ENCODE measurements at regions not wholly inside any gene's neighbourhood (a gene's known extent, or its start where the extent isn't known, plus 50 kb on each side); places are given as distances from the start of the nearest gene placed in this dataset.
"Not testable (repeated sequence)": the region's sequence is repeated elsewhere in the genome, so short reads cannot be mapped to it uniquely, and the experiment has no call there.

DNA sequence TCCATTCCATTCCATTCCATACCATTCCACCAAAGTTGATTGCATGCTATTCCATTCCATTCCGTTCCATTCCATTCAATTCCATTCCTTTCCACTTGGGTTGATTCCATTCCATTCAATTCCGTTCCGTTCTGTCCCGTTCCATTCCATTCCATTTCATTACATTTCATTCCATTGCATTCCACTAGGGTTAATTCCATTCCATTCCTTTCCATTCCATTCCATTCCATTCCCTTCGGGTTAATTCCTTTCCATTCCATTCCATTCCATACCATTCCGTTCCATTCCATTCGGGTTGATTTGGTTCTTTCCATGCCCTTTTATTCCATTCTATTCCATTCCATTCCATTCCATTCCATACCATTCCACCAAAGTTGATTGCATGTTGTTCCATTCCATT lies 131.9 kb downstream of the CWH43 start:
- DNase-seq = not testable (repeated sequence)

DNA sequence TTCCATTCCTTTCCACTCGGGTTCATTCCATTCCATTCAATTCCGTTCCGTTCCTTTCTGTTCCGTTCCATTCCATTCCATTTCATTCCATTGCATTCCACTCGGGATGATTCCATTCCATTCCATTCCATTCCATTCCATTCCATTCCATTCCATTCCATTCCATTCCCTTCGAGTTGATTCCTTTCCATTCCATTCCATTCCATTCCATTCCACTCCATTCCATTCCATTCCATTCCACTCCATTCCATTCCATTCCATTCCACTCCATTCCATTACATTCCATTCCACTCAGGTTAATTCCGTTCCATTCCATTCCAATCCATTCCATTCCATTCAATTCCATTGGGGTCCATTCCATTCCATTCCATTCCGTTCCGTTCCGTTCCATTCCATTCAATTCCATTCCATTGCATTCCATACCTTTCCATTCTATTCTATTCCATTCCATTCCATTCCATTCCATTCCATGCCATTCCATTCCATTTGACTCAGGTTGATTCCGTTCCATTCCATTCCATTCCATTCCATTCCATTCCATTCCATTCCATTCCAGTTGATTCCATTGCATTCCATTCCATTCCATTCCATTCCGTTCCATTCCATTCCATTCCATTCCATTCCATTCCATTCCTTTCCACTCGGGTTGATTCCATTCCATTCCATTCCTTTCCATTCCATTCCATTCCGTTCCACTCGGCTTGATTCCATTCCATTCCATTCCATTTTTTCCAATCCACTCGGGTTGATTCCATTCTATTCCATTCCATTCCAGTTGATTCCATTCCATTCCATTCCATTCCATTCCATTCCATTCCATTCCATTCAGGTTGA lies 132.5 kb downstream of the CWH43 start:
- not testable (repeated sequence) for DNase-seq

DNA sequence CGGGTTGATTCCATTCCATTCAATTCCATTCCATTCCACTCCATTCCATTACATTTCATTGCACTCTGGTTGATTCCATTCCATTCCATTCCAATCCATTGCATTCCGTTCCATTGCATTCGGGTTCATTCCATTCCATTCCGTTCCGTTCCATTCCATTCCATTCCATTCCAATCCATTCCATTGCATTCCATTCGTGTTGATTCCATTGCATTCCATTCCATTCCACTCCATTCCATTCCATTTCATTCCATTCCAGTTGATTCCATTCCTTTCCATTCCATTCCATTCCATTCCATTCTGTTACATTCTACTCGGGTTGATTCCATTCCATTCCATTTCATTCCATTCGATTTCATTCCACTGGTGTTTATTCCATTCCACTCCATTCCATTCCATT lies 133.3 kb downstream of the CWH43 start:
- not testable (repeated sequence) for DNase-seq

DNA sequence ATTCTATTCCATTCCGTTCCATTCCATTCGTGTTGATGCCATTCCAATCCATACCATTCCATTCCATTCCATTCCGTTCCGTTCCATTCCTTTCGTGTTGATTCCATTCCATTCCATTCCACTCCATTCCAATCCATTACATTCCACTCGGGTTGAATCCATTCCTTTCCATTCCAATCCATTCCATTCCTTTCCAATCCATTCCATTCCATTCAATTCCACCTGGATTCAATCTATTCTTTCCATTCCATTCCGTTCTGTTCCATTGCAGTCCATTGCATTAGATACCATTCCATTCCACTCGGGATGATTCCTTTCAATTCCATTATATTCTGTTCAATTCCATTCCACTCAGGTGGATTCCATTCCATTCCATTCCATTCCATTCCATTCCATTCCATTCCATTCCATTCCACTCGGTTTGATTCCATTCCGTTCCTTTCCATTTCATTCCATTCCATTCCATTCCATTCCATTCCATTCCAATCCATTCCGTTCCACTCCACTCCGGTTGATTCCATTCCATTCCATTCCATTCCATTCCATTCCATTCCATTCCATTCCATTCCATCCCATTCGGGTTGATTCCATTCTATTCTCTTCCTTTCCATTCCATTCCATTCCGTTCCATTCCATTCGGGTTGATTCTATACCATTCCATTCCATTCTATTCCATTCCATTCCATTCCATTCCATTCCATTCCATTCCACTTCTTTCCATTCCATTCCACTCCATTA lies 134.1 kb downstream of the CWH43 start:
- not testable (repeated sequence) for DNase-seq

DNA sequence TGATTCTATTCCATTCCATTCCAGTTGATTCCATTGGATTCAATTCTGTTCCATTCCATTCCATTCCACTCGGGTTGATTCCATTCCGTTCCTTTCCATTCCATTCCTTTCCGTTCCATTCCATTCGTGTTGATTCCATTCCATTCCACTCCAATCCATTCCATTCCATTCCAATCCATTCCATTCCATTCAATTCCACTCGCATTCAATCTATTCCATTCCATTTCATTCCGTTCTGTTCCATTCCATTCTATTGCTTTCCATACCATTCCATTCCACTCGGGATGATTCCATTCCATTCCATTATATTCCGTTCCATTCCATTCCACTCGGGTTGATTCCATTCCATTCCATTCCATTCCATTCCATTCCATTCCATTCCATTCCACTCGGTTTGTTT lies 134.7 kb downstream of the CWH43 start:
- DNase-seq = peak in 1 of 2 donors; percentile 62

DNA sequence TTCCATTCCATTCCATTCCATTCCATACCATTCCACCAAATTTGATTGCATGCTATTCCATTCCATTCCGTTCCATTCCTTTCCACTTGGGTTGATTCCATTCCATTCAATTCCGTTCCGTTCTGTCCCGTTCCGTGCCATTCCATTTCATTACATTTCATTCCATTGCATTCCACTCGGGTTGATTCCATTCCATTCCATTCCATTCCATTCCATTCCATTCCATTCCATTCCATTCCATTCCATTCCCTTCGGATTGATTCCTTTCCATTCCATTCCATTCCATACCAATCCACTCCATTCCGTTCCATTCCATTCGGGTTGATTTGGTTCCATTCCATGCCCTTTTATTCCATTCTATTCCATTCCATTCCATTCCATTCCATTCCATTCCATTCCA lies 140.4 kb downstream of the CWH43 start:
- DNase-seq = not testable (repeated sequence)

DNA sequence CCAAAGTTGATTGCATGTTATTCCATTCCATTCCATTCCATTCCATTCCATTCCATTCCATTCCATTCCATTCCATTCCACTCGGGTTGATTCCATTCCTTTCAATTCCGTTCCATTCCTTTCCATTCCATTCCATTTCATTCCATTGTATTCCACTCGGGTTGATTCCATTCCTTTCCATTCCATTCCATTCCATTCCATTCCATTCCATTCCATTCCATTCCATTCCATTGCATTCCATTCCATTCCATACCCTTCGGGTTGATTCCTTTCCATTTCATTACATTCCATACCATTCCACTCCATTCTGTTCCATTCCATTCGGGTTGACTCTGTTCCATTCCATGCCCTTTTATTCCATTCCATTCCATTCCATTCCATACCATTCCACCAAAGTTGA lies 140.8 kb downstream of the CWH43 start:
- DNase-seq = not testable (repeated sequence)

DNA sequence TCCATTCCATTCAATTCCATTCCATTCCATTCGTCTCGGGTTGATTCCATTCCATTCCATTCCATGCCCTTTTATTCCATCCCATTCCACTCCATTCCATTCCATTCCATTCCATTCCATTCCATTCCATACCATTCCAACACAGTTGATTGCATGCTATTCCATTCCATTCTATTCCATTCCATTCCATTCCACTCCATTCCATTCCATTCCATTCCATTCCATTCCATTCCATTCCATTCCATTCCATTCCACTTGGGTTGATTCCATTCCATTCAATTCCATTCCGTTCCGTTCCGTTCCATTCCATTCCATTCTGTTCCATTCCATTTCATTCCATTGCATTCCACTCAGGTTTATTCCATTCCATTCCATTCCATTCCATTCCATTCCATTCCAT lies 143.3 kb downstream of the CWH43 start:
- not testable (repeated sequence) for DNase-seq

DNA sequence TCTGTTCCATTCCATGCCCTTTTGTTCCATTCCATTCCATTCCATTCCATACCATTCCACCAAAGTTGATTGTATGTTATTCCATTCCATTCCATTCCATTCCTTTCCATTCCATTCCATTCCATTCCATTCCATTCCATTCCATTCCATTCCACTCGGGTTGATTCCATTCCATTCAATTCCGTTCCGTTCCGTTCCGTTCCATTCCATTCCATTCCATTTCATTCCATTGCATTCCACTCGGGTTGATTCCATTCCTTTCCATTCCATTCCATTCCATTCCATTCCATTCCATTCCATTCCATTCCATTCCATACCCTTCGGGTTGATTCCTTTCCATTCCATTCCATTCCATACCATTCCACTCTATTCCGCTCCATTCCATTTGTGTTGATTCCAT lies 143.8 kb downstream of the CWH43 start:
- not testable (repeated sequence) for DNase-seq

DNA sequence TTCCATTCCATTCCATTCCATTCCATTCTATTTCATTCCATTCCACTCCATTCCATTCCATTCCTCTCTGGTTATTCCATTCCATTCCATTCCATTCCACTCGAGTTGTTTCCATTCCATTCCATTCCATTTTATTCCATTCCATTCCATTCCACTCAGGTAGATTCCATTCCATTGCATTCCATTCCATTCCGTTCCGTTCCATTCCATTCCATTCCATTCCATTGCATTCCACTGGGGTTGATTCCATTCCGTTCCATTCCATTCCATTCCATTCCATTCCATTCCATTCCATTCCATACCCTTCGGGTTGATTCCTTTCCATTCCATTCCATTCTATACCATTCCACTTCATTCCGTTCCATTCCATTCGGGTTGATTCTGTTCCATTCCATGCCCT lies 144.6 kb downstream of the CWH43 start:
- not testable (repeated sequence) for DNase-seq

DNA sequence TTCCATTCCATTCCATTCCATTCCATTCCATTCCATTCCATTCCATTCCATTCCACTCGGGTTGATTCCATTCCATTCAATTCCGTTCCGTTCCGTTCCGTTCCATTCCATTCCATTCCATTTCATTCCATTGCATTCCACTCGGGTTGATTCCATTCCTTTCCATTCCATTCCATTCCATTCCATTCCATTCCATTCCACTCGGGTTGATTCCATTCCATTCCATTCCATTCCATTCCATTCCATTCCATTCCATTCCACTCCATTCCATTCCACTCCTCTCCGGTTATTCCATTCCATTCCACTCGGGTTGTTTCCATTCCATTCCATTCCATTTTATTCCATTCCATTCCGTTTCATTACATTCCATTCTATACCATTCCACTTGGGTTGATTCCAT lies 151.0 kb downstream of the CWH43 start:
- not testable (repeated sequence) for DNase-seq

DNA sequence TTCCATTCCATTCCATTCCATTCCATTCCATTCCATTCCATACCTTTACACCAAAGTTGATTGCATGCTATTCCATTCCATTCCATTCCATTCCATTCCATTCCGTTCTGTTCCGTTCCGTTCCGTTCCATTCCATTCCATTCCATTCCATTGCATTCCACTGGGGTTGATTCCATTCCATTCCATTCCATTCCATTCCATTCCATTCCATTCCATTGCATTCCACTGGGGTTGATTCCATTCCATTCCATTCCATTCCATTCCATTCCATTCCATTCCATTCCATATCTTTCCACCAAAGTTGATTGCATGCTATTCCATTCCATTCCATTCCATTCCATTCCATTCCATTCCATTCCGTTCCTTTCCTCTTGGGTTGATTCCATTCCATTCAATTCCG lies 151.9 kb downstream of the CWH43 start:
- DNase-seq = not testable (repeated sequence)

DNA sequence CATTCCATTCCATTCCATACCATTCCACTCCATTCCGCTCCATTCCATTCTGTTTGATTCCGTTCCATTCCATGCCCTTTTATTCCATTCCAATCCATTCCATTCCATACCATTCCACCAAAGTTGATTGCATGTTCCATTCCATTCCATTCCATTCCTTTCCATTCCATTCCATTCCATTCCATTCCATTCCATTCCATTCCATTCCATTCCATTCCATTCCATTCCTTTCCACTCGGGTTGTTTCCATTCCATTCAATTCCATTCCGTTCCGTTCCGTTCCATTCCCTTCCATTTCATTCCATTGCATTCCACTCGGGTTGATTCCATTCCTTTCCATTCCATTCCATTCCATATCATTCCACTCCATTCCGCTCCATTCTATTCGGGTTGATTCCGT lies 152.7 kb downstream of the CWH43 start:
- not testable (repeated sequence) for DNase-seq

DNA sequence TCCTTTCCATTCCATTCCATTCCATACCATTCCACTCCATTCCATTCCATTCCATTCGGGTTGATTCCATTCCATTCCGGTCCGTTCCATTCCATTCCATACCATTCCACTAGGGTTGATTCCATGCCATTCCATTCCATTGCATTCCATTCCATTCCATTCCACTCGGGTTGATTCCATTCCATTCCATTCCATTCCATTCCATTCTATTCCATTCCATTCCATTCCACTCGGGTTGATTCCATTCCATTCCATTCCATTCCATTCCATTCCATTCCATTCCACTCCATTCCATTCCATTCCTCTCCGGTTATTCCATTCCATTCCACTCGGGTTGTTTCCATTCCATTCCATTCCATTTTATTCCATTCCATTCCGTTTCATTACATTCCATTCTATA lies 153.4 kb downstream of the CWH43 start:
- DNase-seq = not testable (repeated sequence)

DNA sequence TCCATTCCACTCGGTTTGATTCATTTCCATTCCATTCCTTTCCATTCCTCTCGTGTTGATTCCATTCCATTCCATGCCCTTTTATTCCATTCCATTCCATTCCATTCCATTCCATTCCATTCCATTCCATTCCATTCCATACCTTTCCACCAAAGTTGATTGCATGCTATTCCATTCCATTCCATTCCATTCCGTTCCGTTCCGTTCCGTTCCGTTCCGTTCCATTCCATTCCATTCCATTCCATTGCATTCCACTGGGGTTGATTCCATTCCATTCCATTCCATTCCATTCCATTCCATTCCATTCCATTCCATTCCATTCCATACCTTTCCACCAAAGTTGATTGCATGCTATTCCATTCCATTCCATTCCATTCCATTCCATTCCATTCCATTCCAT lies 154.3 kb downstream of the CWH43 start:
- DNase-seq = not testable (repeated sequence)

DNA sequence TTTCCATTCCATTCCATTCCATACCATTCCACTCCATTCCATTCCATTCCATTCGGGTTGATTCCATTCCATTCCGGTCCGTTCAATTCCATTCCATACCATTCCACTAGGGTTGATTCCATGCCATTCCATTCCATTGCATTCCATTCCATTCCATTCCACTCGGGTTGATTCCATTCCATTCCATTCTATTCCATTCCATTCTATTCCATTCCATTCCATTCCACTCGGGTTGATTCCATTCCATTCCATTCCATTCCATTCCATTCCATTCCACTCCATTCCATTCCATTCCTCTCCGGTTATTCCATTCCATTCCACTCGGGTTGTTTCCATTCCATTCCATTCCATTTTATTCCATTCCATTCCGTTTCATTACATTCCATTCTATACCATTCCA lies 155.9 kb downstream of the CWH43 start:
- not testable (repeated sequence) for DNase-seq

DNA sequence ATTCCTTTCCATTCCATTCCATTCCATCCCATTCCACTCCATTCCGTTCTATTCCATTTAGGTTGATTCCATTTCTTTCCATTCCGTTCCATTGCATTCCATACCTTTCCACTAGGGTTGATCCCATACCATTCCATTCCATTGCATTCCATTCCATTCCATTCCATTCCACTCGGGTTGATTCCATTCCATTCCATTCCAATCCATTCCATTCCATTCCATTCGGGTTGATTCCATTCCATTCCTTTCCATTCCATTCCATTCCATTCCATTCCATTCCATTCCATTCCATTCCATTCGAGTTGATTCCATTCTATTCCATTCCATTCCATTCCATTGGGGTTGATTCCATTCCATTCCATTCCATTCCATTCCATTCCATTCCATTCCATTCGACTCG lies 161.1 kb downstream of the CWH43 start:
- DNase-seq = not testable (repeated sequence)

DNA sequence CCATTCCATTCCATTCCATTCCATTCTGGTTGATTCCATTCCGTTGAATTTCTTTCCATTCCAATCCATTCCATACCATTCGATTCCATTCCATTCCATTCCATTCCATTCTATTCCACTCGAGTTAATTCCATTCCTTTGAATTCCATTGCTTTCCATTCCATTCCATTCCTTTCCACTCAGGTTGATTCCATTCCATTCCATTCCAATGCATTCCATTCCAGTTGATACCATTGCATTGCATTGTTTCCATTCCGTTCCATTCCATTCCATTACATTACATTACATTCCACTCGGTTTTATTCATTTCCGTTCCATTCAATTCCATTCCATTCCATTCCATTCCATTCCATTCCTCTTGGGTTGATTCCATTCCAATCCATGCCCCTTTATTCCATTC lies 161.5 kb downstream of the CWH43 start:
- not testable (repeated sequence) for DNase-seq

DNA sequence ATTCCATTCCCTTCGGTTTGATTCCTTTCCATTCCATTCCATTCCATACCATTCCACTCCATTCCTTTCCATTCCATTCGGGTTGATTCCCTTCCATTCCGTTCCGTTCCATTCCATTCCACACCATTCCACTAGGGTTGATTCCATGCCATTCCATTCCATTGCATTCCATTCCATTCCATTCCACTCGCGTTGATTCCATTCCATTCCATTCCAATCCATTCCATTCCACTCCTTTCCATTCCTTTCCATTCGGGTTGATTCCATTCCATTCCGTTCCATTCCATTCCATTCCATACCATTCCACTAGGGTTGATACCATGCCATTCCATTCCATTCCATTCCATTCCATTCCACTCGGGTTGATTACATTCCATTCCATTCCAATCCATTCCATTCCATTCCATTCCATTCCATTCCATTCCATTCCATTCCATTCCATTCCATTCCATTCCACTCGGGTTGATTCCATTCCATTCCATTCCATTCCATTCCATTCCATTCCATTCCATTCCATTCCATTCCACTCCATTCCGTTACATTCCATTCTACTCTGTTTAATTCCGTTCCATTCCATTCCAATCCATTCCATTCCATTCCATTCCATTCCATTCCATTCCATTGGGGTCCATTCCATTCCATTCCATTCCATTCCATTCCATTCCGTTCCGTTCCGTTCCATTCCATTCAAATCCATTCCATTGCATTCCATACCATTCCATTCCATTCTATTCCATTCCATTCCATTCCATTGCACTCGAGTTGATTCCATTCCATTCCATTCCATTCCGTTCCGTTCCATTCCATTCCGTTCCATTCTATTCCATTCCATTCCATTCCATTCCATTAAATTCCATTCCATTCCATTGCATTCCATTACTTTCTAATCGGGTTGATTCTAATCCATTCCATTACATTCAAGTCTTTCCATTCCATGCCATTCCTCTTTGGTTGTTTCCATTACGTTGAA lies 163.2 kb downstream of the CWH43 start:
- peak; percentile 70 to 74 for DNase-seq

DNA sequence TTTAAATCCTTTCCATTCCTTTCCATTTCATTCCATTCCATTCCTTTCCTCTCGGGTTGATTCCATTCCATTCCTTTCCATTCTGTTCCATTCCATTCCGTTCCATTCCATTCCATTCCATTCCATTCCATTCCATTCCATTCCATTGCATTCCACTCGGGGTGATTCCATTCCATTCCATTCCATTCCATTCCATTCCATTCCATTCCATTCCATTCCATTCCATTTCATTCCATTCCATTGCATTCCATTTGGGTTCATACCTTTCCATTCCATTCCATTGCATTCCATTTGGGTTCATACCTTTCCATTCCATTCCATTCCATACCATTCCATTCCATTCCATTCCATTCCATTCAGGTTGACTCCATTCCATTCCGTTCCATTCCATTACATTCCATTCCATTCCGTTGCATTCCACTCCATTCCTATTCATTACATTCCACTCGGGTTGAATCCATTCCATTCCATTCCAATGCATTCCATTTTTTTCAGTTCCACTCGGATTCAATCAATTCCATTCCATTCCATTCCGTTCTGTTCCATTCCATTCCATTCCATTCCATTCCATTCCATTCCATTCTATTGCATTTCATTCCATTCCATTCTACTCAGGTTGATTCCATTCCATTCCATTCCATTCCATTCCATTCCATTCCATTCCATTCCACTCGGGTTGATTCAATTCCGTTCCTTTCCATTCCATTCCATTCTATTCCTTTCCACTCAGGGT lies 164.4 kb downstream of the CWH43 start:
- not testable (repeated sequence) for DNase-seq

DNA sequence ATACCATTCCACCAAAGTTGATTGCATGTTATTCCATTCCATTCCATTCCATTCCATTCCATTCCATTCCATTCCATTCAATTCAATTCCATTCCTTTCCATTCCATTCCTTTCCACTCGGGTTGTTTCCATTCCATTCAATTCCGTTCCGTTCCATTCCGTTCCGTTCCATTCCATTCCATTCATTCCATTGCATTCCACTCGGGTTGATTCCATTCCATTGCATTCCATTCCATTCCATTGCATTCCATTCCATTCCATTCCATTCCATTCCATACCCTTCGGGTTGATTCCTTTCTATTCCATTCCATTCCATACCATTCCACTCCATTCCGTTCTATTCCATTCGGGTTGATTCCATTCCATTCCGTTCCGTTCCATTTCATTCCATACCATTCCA lies 166.9 kb downstream of the CWH43 start:
- DNase-seq = not testable (repeated sequence)

Measured in right lung (tissue), 2 donors.